Liver (tissue), 3 donors: ENCODE measurements at regions not wholly inside any gene's neighbourhood (a gene's known extent, or its start where the extent isn't known, plus 50 kb on each side); places are given as distances from the start of the nearest gene placed in this dataset.

Experiments used
- EGR1 ChIP-seq, 2 donors: IDR thresholded peaks; 2 replicates each; pipeline ENCODE4 v1.6.1; 2016 to 2018; ENCODE audit warnings: antibody characterized with exemption in 2 of 2, low read depth in 2 of 2
- FOXA1 ChIP-seq: IDR thresholded peaks from 2 replicates; pipeline ENCODE4 v1.6.1; 2016; ENCODE audit warnings: antibody characterized with exemption
- FOXA2 ChIP-seq: IDR thresholded peaks from 2 replicates; pipeline ENCODE4 v1.6.1; 2016; ENCODE audit warnings: antibody characterized with exemption
- GABPA ChIP-seq, 2 donors: IDR thresholded peaks in 1 of 2; conservative IDR thresholded peaks in 1 of 2; 2 replicates each; pipeline ENCODE4 v1.6.1; 2016; ENCODE audit warnings: antibody characterized with exemption in 2 of 2, mild to moderate bottlenecking in 1 of 2, moderate library complexity in 1 of 2
- HNF4G ChIP-seq: IDR thresholded peaks from 2 replicates; pipeline ENCODE4 v1.6.1; 2016; ENCODE audit warnings: antibody characterized with exemption
- JUND ChIP-seq, 2 donors: IDR thresholded peaks; 2 replicates each; pipeline ENCODE4 v1.6.1; 2016; ENCODE audit warnings: antibody characterized with exemption in 2 of 2
- MAX ChIP-seq: IDR thresholded peaks from 2 replicates; pipeline ENCODE4 v1.6.1; 2016; ENCODE audit warnings: antibody characterized with exemption
- RAD21 ChIP-seq, 2 donors: IDR thresholded peaks; 2 replicates each; pipeline ENCODE4 v1.6.1; 2016; ENCODE audit warnings: antibody characterized with exemption in 2 of 2, mild to moderate bottlenecking in 2 of 2
- REST ChIP-seq: IDR thresholded peaks from 2 replicates; pipeline ENCODE4 v1.6.1; 2016; ENCODE audit warnings: antibody characterized with exemption, mild to moderate bottlenecking
- RXRA ChIP-seq, 2 donors: IDR thresholded peaks; 2 replicates each; pipeline ENCODE4 v1.6.1; 2017 to 2018; ENCODE audit warnings: antibody characterized with exemption in 2 of 2, mild to moderate bottlenecking in 1 of 2
- TAF1 ChIP-seq: conservative IDR thresholded peaks from 2 replicates; pipeline ENCODE4 v1.6.1; 2016; ENCODE audit warnings: antibody characterized with exemption, mild to moderate bottlenecking
- YY1 ChIP-seq: IDR thresholded peaks from 2 replicates; pipeline ENCODE4 v1.6.1; 2016; ENCODE audit warnings: antibody characterized with exemption, mild to moderate bottlenecking
- TF ChIP-seq, protein P1 (sequence below): fragments of 150-350 bp; IDR thresholded peaks from 2 replicates; pipeline ENCODE4 v1.5.1; 2017; ENCODE audit warnings: improper control_type of control experiment, low read depth, low read length; ENCODE audit not compliant: missing input control
- TF ChIP-seq, protein P2 (sequence below): IDR thresholded peaks from 2 replicates; pipeline ENCODE4 v1.6.1; 2016; ENCODE audit warnings: antibody characterized with exemption
- donor health status: healthy.
- donor health status: healthy.

DNA sequence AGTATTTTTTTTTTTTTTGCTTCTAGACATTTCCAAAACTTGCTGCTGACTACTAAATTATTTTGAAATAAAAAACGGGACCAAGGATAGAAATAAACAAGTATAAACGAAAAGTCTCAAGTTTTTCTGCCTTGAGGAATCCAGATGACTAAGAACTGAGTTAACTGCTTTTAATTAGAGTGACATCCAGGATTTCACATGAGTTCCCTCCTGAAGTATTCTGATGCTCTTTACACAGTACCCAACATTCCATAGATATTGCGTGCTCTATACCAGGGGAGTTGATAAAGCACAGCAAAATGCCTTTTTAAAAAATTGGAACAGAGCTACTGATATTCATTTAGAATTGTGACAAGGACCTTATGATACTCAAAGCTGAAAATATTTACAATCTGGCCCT lies 618.0 kb downstream of the CCDC85A start:
- TF ChIP-seq JUND (IDR thresholded peaks at IDR 0.05) = no peak
- no peak for TF ChIP-seq HNF4G
- TF ChIP-seq GABPA (IDR thresholded peaks at IDR 0.05 in 1 of 2, conservative IDR thresholded peaks at IDR 0.05 in 1 of 2) = no peak
- TF ChIP-seq, protein P1, sequence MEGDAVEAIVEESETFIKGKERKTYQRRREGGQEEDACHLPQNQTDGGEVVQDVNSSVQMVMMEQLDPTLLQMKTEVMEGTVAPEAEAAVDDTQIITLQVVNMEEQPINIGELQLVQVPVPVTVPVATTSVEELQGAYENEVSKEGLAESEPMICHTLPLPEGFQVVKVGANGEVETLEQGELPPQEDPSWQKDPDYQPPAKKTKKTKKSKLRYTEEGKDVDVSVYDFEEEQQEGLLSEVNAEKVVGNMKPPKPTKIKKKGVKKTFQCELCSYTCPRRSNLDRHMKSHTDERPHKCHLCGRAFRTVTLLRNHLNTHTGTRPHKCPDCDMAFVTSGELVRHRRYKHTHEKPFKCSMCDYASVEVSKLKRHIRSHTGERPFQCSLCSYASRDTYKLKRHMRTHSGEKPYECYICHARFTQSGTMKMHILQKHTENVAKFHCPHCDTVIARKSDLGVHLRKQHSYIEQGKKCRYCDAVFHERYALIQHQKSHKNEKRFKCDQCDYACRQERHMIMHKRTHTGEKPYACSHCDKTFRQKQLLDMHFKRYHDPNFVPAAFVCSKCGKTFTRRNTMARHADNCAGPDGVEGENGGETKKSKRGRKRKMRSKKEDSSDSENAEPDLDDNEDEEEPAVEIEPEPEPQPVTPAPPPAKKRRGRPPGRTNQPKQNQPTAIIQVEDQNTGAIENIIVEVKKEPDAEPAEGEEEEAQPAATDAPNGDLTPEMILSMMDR = no peak
- TF ChIP-seq TAF1 = no peak
- no peak for TF ChIP-seq RXRA (IDR thresholded peaks at IDR 0.05)
- TF ChIP-seq FOXA2 = no peak
- no peak for TF ChIP-seq EGR1 (IDR thresholded peaks at IDR 0.05; ENCODE audit: low read depth in 2 of 2)
- TF ChIP-seq, protein P2, sequence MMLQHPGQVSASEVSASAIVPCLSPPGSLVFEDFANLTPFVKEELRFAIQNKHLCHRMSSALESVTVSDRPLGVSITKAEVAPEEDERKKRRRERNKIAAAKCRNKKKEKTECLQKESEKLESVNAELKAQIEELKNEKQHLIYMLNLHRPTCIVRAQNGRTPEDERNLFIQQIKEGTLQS = no peak
- TF ChIP-seq RAD21 (IDR thresholded peaks at IDR 0.05) = no peak
- no peak for TF ChIP-seq MAX
- TF ChIP-seq REST = no peak
- TF ChIP-seq YY1 = no peak
- TF ChIP-seq FOXA1 = no peak
